ENCODE measurements at regions not wholly inside any gene's neighbourhood (a gene's known extent, or its start where the extent isn't known, plus 50 kb on each side); places are given as distances from the start of the nearest gene placed in this dataset.

DNA sequence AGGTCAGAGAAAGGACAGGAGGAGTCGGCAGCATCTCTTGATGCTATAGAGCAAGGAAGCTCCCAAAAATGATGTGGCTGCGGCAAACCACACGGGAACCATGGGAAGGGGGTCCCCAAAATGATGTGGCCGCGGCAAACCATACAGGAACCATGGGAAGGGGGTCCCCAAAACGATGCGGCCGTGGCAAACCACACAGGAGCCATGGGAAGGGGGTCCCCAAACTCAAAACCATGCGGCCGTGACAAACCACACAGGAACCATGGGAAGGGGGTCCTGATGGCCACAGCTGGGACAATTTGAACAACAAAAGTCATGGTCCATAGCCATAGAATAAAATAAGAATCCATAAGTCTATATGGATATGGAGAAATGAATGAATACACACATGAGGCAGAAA is 58.4 kb upstream of the GLI2 start:
- TF ChIP-seq CTCF (IDR thresholded peaks at IDR 0.05) (no peak), POLR2A (IDR thresholded peaks at IDR 0.05) (no peak), POLR2AphosphoS5 (IDR thresholded peaks at IDR 0.05) (no peak)
